Right cardiac atrium (tissue), 5 donors: ENCODE measurements at regions not wholly inside any gene's neighbourhood (a gene's known extent, or its start where the extent isn't known, plus 50 kb on each side); places are given as distances from the start of the nearest gene placed in this dataset.
A peak's percentile ranks its signal among the peaks of the same experiment; 100 is the strongest.

ENCODE experiments used
- ATAC-seq, 2 donors: fragments of 200-7000 bp; cut with Tn5 transposase; one replicate each; pipeline versions ENCODE4 v1.8.0 to v1.9.1; 2020; ENCODE audit warnings: moderate library complexity in 2 of 2, mild to moderate bottlenecking in 1 of 2
- DNase-seq, 3 donors: peaks; one replicate each; pipeline ENCODE4 v3.0.0-alpha.2; 2020
- H3K27ac ChIP-seq: one replicate; pipeline ENCODE4 v1.5.1; 2013; ENCODE audit warnings: mild to moderate bottlenecking, low read length, control low read depth, moderate library complexity
- H3K27me3 ChIP-seq: one replicate; pipeline ENCODE4 v1.6.1; 2013; ENCODE audit not compliant: control insufficient read depth, insufficient read depth
- H3K4me1 ChIP-seq: one replicate; pipeline ENCODE4 v1.6.1; 2013; ENCODE audit warnings: low read length; ENCODE audit not compliant: control insufficient read depth, insufficient read depth
- H3K4me3 ChIP-seq: one replicate; pipeline ENCODE4 v1.5.1; 2013; ENCODE audit warnings: low read length, control low read depth
- H3K9me3 ChIP-seq: one replicate; pipeline ENCODE4 v1.6.1; 2013; ENCODE audit warnings: low read length; ENCODE audit not compliant: control insufficient read depth
- WGBS: extraction: QIAGEN DNeasy Blood & Tissue Kit; methylation state at CpG from one replicate; pipeline ENCODE4 v1.1.7; 2013; 5-methylcytosine and 5-hydroxymethylcytosine counted together
- intact Hi-C, 4 donors: fragments of 100-400 bp; cut with DNase I; formaldehyde crosslinking; loops; one replicate each; pipeline versions ENCODE4 v1.11.0 to v1.14.0; 2022 to 2023
- donor health status: healthy with polysubstance abuse.
- donor health status: DM: no; HTN: yes; CAD: no.
- donor health status: DM: no; HTN: no; CAD: no.
- donor health status: DM: no; HTN: yes; CAD: no; lungs with severe emphysema.
- donor health status: DM: yes; HTN: yes; CAD: no.

DNA sequence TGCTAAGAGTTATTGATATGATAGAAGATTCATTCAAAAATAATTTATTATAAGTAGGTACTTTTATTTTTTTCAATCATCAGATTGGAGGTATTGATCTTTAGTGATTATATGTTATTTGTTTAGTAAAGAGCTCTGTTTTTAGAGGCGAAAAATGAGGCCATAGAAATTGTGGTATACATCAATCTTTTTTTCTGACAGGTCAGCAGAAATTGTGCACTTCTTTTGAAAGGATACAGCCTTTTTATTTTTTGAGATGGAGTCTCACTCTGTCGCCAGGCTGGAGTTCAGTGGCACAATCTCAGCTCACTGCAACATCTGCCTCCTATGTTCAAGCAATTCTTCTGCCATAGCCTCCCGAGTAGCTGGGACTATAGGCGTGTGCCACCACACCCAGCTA is 292.1 kb downstream of the BAMBI start:
- intact Hi-C loops, result no loop called here
- no peak overlapping the region for H3K4me3 ChIP-seq
- no peaks in the 10 kb centered on the region for H3K4me1 ChIP-seq
- DNase-seq (no peak), ATAC-seq (no peak)
- WGBS, result 80% methylated on average over 4 of the region's 4 CpGs
- H3K27me3 ChIP-seq, result no peaks in the 10 kb centered on the region
- no peaks in the 10 kb centered on the region for H3K9me3 ChIP-seq
- H3K27ac ChIP-seq, result no peak overlapping the region

DNA sequence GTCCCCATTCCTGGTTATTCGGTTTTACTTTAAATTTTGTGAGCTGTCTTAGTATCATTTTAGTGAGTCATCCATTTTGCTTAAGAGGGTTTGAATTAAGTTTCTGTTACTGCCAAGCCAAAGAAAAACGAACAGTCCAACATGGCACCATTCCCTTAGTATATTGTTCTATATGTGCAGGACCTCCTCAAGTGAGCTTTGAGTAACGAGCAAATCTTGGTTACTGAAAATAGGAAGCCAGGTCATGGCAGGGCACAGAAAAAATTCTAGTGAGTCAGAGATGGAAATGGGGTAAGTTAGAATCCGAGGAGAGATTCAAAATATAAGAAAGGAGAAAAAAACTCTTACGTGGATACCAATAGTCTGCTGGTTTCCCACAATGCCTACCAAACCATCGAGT is 292.9 kb downstream of the BAMBI start:
- intact Hi-C loops, result no loop called here

DNA sequence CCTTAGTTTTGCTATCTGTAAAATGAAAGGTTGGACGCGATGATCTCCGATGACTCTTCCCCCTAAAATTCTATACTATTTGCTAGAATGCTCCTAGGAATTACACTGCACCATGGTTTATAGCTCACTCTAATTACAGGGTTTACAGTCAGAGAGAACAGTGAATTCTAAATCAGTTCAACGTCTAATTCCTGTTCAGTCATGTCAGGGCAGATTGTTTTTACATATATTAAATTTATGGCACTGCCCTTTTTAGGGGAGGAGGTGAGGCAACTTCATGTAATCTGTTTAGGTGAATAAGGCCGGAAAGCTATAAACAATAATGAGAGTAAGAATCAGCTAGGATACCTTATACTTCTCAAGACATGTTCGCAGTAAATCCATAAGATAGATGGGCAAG is 293.9 kb downstream of the BAMBI start:
- no peaks in the 10 kb centered on the region for H3K27me3 ChIP-seq
- H3K4me1 ChIP-seq, result no peaks in the 10 kb centered on the region
- intact Hi-C loops, result no loop called here
- H3K27ac ChIP-seq, result no peak overlapping the region
- no peak overlapping the region for H3K4me3 ChIP-seq
- ATAC-seq (no peak), DNase-seq (no peak)
- WGBS, result 95% methylated on average over 6 of the region's 6 CpGs
- no peaks in the 10 kb centered on the region for H3K9me3 ChIP-seq

More for the DNA sequence above, 292.9 kb downstream of the BAMBI start:
- 77% methylated on average over 6 of the region's 6 CpGs for WGBS
- no peak overlapping the region for H3K4me3 ChIP-seq
- H3K9me3 ChIP-seq, result no peaks in the 10 kb centered on the region
- no peak for ATAC-seq
- H3K4me1 ChIP-seq, result no peaks in the 10 kb centered on the region
- no peak for DNase-seq
- no peaks in the 10 kb centered on the region for H3K27me3 ChIP-seq
- H3K27ac ChIP-seq, result no peak overlapping the region

DNA sequence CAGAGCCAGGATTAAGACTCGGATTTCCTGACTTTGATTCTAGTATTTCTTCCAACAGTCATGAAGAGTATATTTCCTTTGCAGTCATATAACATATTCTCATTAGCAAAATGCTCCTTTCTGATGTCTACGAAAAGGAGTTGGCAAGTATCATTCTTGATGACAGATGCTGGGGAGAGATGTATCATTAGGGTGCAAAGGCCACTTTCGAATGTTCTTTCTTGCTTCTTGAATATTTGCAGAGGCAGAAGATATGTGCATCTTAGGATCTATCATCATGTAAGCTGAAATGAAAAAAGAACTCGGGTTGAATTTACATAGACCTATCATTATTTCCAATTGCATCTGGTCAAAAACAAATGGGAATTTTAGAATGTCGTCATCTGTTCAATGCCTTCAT is 294.4 kb downstream of the BAMBI start:
- Histone ChIP-seq H3K4me3 (no peak overlapping the region), H3K27me3 (no peaks in the 10 kb centered on the region), H3K4me1 (no peaks in the 10 kb centered on the region), H3K9me3 (no peaks in the 10 kb centered on the region), H3K27ac (no peak overlapping the region)
- DNase-seq, result no peak
- intact Hi-C loops, result no loop called here
- 79% methylated on average over 5 of the region's 5 CpGs for WGBS
- ATAC-seq, result no peak

DNA sequence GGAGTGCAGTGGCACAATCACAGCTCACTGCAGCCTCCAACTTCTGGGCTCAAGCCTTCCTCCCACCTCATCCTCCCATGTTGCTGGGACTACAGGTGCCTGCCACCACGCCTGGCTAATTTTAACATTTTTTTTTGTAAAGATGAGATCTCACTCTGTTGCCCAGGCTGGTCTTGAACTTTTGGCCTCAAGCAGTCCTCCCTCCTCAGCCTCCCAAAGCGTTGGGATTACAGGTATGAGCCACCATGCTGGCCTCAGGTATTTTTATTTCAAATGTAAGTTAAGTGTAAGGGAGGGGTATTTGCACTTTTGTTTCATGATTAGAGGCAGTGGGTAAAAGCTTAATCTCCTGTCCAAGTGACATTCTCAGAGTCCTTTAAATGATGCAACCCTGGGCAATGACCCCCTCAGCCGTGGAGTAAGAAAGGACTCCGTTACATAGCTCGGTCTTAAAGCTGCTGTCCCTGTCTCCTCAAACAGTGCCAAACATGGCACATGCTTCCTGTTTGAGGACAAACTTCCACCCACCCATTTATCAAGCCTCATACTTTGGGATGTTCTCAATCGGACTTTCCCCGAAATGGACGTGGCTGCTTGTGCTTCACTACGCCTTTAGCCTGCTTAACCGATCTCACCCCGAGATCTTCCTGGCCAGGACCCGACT is 296.1 kb downstream of the BAMBI start:
- H3K4me1 ChIP-seq, result no peaks in the 10 kb centered on the region
- H3K27me3 ChIP-seq, result no peaks in the 10 kb centered on the region
- H3K9me3 ChIP-seq, result no peaks in the 10 kb centered on the region
- 84% methylated on average over 12 of the region's 12 CpGs for WGBS
- intact Hi-C loops, result no loop called here
- ATAC-seq, result no peak
- no peak overlapping the region for H3K4me3 ChIP-seq
- H3K27ac ChIP-seq, result no peak overlapping the region
- no peak for DNase-seq

DNA sequence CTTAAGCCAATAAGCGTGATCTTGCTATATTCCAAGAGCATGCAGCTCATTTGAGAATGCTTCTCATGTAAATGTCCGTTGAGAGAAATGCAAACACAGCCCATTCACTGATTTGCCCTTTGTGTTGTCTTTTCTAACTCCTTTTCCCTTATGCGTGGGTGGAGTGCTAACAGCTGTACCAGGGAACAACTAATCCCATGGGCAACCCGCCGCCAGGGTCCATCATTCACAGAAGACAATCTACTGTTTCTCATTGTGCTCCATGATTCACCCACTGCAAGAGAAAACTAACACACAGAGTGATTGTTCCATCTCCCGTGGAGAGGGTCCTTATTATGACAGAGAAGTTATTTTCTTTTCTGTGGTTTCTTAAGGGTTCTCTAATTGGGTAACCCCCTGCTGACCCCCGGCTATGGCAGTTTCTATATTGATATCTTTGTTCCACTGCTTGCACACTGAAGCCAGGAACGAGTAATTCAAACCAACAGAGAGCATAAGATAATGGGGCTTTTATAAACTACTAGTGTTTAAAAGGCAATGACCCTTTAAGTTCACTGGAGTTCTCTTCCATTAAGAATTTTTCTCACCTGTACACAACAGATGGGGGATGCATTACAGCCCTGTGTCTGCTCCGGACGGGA is 298.7 kb downstream of the BAMBI start:
- intact Hi-C loops, result no loop called here
- Histone ChIP-seq H3K27me3 (no peaks in the 10 kb centered on the region), H3K4me3 (no peak overlapping the region), H3K4me1 (no peaks in the 10 kb centered on the region), H3K27ac (no peak overlapping the region), H3K9me3 (no peaks in the 10 kb centered on the region)
- ATAC-seq, result peak; percentile 19 to 71
- 47% methylated on average over 10 of the region's 10 CpGs for WGBS
- DNase-seq, result peak in 1 of 3 donors; percentile 29

DNA sequence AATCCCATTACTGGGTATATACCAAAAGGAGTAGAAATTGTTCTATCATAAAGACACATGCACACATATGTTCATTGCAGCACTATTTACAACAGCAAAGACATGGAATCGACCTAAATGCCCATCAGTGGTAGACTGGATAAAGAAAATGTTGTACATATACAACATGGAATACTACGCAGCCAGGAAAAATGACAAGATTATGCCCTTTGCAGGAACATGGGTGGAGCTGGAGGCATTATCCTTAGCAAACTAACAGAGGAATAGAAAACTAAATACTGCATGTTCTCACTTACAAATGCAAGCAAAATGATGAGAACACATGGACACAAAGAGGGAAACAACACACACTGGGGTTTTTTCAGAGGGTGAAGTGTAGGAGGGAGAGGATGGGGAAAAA is 300.2 kb downstream of the BAMBI start:
- Histone ChIP-seq H3K27me3 (no peaks in the 10 kb centered on the region), H3K4me1 (no peaks in the 10 kb centered on the region), H3K27ac (no peak overlapping the region), H3K4me3 (no peak overlapping the region), H3K9me3 (no peaks in the 10 kb centered on the region)
- 87% methylated on average over 2 of the region's 2 CpGs for WGBS
- intact Hi-C loops, result no loop called here
- no peak for DNase-seq
- ATAC-seq, result no peak

DNA sequence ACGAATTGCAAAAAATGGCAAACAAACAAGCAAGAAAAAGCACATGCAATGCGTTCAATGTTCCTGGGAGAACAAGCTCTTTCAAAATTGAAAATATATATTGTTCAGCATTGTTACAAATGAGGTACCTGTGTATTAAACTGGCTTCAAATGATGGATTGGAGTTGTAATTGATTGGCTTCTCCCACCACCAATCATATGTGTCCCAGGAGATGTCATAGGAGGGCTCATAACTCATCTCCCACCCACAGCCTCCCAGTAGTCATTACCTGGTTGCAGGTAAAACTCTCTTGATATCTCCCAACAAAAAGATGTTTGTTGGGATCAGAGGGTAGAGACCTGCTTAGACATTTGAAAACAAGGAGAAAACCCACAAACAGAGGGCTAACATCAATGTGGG is 302.9 kb downstream of the BAMBI start:
- Histone ChIP-seq H3K9me3 (no peaks in the 10 kb centered on the region), H3K4me3 (no peak overlapping the region), H3K27me3 (no peaks in the 10 kb centered on the region), H3K4me1 (peaks cover 5% of the 10 kb centered on the region), H3K27ac (no peak overlapping the region)
- 91% methylated on average over 2 of the region's 2 CpGs for WGBS
- intact Hi-C loops, result loop anchor here in 1 of 4 donors (5.0 kb wide), 1 partner anchor 83 kb away; no protein-coding TSS in a partner anchor
- ATAC-seq, result no peak
- DNase-seq, result no peak

DNA sequence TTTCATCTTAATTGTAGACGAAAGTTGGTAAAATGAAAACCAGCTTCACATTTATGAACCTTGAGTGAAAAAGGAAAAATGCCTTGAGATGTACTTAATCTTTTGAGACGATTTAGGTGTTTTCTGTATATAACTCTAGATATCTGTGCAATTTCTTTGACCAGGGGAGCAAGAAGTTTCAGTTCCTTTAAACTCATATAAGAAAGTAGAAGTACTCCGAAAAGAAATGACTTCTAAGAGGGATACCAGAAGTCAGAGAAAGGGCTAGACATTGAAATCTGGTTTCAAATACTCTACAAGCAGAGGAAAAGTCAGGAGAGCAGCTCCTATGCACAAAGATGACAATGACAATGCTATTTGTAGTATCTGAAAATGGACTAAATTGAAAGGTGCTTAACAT is 303.7 kb downstream of the BAMBI start:
- no peak overlapping the region for H3K27ac ChIP-seq
- intact Hi-C loops, result loop anchor here in 1 of 4 donors (5.0 kb wide), 1 partner anchor 84 kb away; no protein-coding TSS in a partner anchor
- H3K4me3 ChIP-seq, result no peak overlapping the region
- H3K27me3 ChIP-seq, result no peaks in the 10 kb centered on the region
- H3K9me3 ChIP-seq, result no peaks in the 10 kb centered on the region
- DNase-seq, result no peak
- H3K4me1 ChIP-seq, result peaks cover 7% of the 10 kb centered on the region
- no peak for ATAC-seq
- WGBS, result 85% methylated on average over 3 of the region's 3 CpGs

DNA sequence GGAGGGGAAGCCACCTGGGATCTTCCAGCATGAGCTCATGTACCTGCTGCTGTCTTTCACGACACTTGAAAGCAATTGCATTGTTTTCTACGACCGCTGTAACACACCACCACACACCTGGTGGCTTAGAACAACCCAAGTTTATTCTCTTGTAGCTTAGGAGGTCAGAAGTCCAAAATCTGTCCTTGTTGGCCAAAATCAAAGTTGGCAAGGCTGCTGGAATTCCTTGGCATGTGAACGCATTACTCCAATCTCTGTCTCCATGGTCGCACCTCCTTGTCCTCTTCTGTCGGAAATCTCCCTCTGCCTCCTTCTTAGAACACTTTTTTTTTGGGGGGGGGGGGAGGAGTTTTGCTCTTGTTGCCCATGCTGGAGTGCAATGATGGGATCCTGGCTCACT is 305.7 kb downstream of the BAMBI start:
- Histone ChIP-seq H3K4me3 (no peak overlapping the region), H3K27me3 (no peaks in the 10 kb centered on the region), H3K27ac (no peak overlapping the region), H3K9me3 (no peaks in the 10 kb centered on the region), H3K4me1 (peaks cover 7% of the 10 kb centered on the region)
- DNase-seq, result no peak
- 60% methylated on average over 6 of the region's 6 CpGs for WGBS
- intact Hi-C loops, result loop anchor here in 1 of 4 donors (5.0 kb wide), 1 partner anchor 86 kb away; no protein-coding TSS in a partner anchor
- ATAC-seq, result no peak

DNA sequence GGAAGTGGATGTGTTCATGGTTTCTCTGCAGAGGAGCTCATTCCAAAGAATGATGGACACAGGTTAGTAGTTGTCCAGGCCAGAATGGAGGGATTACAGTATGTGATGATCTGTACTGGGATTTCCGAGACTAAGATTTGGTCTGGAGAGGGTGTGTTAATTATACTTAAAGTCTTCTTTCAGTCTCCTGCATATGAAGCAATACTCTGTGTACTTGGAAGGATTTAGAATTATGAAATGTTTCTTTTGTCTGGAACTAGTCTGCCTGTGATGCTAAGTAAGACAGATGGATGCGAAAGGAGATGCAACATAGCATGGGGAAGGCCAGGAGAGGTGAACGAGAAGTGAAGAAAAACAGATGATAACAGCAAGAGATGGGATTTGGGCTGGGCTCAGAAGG is 305.1 kb upstream of the LYZL1 start:
- no peaks in the 10 kb centered on the region for H3K9me3 ChIP-seq
- H3K27me3 ChIP-seq, result no peaks in the 10 kb centered on the region
- intact Hi-C loops, result loop anchor here in 2 of 4 donors (2.0 to 5.0 kb wide), 2 partner anchors 86 to 307 kb away; partner anchors contain the start of gene BAMBI (in 1 of the 2)
- peaks cover 7% of the 10 kb centered on the region for H3K4me1 ChIP-seq
- DNase-seq, result no peak
- peak; percentile 17 to 40 for ATAC-seq
- no peak overlapping the region for H3K27ac ChIP-seq
- WGBS, result 54% methylated on average over 3 of the region's 3 CpGs
- no peak overlapping the region for H3K4me3 ChIP-seq
